ENCODE measurements at regions not wholly inside any gene's neighbourhood (a gene's known extent, or its start where the extent isn't known, plus 50 kb on each side); places are given as distances from the start of the nearest gene placed in this dataset.

DNA sequence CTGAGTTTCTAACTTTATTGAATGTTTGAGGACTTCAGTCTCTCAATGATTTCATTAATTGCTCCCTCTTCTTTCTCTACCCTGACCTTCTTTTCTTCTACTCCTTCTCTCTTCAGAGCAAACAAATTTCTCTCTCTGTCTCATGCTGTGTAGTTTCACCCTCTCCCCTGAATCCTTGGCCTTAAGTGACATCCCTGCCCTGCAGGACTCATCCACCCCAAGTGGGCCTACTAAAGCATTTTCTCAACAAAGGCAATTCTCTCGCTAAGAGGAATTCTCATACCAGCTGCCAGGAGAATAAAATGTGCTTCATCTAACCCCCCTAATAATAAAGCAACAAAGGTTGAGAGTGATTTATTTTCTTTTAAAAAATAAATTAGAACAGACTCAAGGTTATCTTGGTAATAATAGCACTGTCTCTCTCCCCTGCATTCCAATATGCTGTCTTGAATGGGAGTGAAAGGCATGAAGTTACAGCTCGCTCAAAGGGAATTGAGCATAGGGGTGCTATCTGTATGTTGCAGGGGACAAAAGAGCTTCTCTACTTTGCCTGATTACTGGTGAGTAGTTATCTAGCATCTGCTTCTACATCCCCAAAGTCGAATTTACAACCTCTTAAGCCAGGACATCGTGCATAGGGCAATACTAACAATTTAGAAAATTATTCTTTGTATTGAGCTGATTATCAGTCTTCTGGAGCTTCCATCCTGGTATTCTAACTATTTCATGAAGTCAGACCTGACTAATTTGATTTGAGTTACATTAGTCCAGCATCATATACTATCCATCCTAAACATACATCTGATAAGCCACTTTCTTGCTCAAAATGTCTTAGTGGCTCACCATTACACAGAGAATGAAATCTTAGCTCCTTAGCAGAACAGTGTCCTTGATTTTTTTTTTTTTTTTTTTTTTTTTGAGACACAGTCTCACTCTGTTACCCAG lies 76.9 kb upstream of the DNAJC19 start:
- H2AFZ ChIP-seq (ENCODE audit: low read depth, low read length) = no peak overlapping the region
- H3K27me3 ChIP-seq (ENCODE audit: low read depth, low read length) = no peaks in the 10 kb centered on the region
- H3K9ac ChIP-seq (ENCODE audit: low read length) = no peak overlapping the region
- H3K9me3 ChIP-seq (ENCODE audit: insufficient read depth, low read length) = no peaks in the 10 kb centered on the region
- no peaks in the 10 kb centered on the region for H3K4me1 ChIP-seq (ENCODE audit: low read length)
- no peaks in the 10 kb centered on the region for H3K79me2 ChIP-seq (ENCODE audit: low read length)
- H4K20me1 ChIP-seq (ENCODE audit: insufficient read depth, low read length) = no peaks in the 10 kb centered on the region
- H3K4me2 ChIP-seq (ENCODE audit: low read length) = no peak overlapping the region
- H3K4me3 ChIP-seq (ENCODE audit: low read length) = no peak overlapping the region
- TF ChIP-seq, protein P1, sequence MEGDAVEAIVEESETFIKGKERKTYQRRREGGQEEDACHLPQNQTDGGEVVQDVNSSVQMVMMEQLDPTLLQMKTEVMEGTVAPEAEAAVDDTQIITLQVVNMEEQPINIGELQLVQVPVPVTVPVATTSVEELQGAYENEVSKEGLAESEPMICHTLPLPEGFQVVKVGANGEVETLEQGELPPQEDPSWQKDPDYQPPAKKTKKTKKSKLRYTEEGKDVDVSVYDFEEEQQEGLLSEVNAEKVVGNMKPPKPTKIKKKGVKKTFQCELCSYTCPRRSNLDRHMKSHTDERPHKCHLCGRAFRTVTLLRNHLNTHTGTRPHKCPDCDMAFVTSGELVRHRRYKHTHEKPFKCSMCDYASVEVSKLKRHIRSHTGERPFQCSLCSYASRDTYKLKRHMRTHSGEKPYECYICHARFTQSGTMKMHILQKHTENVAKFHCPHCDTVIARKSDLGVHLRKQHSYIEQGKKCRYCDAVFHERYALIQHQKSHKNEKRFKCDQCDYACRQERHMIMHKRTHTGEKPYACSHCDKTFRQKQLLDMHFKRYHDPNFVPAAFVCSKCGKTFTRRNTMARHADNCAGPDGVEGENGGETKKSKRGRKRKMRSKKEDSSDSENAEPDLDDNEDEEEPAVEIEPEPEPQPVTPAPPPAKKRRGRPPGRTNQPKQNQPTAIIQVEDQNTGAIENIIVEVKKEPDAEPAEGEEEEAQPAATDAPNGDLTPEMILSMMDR (IDR thresholded peaks at IDR 0.05; ENCODE audit: low read depth, low read length) = no peak
- TF ChIP-seq EZH2phosphoT487 (IDR thresholded peaks at IDR 0.05; ENCODE audit: low read depth) = no peak
- no peaks in the 10 kb centered on the region for H3K36me3 ChIP-seq (replicated peaks; ENCODE audit: low read depth, low read length)
- no peak overlapping the region for H3K27ac ChIP-seq (ENCODE audit: low read length)

DNA sequence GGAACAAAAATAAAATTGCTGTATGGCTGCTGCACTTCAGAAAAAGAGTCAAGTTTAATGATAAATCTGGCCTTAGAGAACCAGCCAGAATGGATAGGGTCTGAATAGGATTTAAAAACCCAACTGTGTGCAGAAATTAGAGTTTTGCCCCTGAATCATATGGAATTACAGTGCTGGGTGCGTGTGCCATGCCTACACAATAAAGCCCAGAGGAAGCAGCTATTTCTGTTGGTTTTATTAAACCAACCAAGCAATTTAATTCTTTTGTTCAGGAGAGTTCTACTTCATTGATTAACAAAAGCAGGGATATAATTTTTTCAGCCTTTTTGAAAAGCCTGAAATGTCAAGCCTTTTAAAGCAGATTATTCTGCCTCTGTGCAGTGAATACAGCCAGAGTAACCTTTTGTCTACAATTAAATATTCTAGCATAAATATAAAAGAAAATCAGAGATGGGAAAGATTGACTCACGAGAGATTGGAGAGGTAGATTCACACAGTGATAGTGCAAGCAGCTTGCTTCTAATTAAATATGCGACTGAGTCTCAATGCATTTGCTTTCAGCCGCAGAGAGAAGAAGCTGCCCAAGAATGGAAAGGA lies 66.7 kb upstream of the DNAJC19 start:
- Histone ChIP-seq H2AFZ (ENCODE audit: low read depth, low read length) (no peak overlapping the region), H4K20me1 (ENCODE audit: insufficient read depth, low read length) (no peaks in the 10 kb centered on the region), H3K27ac (ENCODE audit: low read length) (no peak overlapping the region), H3K4me1 (ENCODE audit: low read length) (no peaks in the 10 kb centered on the region), H3K4me2 (ENCODE audit: low read length) (no peak overlapping the region), H3K79me2 (ENCODE audit: low read length) (no peaks in the 10 kb centered on the region), H3K36me3 (replicated peaks; ENCODE audit: low read depth, low read length) (no peaks in the 10 kb centered on the region), H3K4me3 (ENCODE audit: low read length) (no peak overlapping the region), H3K9ac (ENCODE audit: low read length) (no peak overlapping the region), H3K27me3 (ENCODE audit: low read depth, low read length) (no peaks in the 10 kb centered on the region), H3K9me3 (ENCODE audit: insufficient read depth, low read length) (no peaks in the 10 kb centered on the region)
- TF ChIP-seq, protein P1 (IDR thresholded peaks at IDR 0.05; ENCODE audit: low read depth, low read length) = no peak
- no peak for TF ChIP-seq EZH2phosphoT487 (IDR thresholded peaks at IDR 0.05; ENCODE audit: low read depth)

DNA sequence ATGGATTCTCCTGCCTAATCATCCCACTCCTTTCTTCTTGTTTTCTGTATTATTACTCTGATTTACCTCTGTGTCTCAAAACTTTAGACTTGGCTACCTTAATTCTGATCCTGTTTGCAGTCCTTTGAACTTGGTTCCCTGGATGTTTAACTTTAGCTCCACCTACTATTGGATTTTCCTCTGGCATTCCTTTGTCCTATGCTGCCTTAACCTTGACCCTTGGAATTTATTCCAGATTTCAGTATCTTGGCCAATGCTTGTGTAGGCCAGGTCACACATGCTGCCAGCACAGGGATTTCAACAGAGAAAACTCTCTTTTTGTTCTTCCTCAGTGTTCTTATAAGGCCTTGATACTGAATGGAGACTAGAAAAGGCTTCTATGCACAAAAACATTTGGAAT lies 65.0 kb upstream of the DNAJC19 start:
- Histone ChIP-seq H3K27ac (ENCODE audit: low read length) (no peak overlapping the region), H3K36me3 (replicated peaks; ENCODE audit: low read depth, low read length) (no peaks in the 10 kb centered on the region), H3K9me3 (ENCODE audit: insufficient read depth, low read length) (no peaks in the 10 kb centered on the region), H3K4me1 (ENCODE audit: low read length) (no peaks in the 10 kb centered on the region), H2AFZ (ENCODE audit: low read depth, low read length) (no peak overlapping the region), H4K20me1 (ENCODE audit: insufficient read depth, low read length) (no peaks in the 10 kb centered on the region), H3K79me2 (ENCODE audit: low read length) (no peaks in the 10 kb centered on the region), H3K4me2 (ENCODE audit: low read length) (no peak overlapping the region), H3K4me3 (ENCODE audit: low read length) (no peak overlapping the region), H3K27me3 (ENCODE audit: low read depth, low read length) (no peaks in the 10 kb centered on the region), H3K9ac (ENCODE audit: low read length) (no peak overlapping the region)
- TF ChIP-seq, protein P1 (IDR thresholded peaks at IDR 0.05; ENCODE audit: low read depth, low read length) = no peak
- TF ChIP-seq EZH2phosphoT487 (IDR thresholded peaks at IDR 0.05; ENCODE audit: low read depth) = no peak

DNA sequence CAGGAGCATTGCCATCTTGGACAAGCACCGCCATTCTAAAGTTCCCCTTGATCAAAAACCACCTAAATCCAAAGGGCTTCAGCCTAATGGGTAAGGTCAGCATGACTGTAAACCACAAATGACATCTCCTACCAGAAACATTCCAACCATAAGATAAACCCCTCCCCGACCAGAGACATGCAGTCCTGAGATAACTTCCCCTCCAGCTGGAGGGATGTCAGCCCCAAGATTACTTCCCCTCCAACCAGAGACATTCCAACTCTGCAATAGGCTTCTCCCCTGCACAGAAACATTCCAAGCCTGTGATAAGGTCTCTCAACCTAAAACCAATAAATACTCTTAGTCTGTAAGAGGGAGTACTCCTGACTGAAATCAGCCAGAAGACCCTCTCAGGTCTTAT lies 62.7 kb upstream of the DNAJC19 start:
- Histone ChIP-seq H3K9me3 (ENCODE audit: insufficient read depth, low read length) (no peaks in the 10 kb centered on the region), H3K79me2 (ENCODE audit: low read length) (no peaks in the 10 kb centered on the region), H3K27me3 (ENCODE audit: low read depth, low read length) (no peaks in the 10 kb centered on the region), H3K4me3 (ENCODE audit: low read length) (no peak overlapping the region), H3K27ac (ENCODE audit: low read length) (no peak overlapping the region), H2AFZ (ENCODE audit: low read depth, low read length) (no peak overlapping the region), H3K4me2 (ENCODE audit: low read length) (no peak overlapping the region), H3K36me3 (replicated peaks; ENCODE audit: low read depth, low read length) (no peaks in the 10 kb centered on the region), H4K20me1 (ENCODE audit: insufficient read depth, low read length) (no peaks in the 10 kb centered on the region), H3K4me1 (ENCODE audit: low read length) (no peaks in the 10 kb centered on the region), H3K9ac (ENCODE audit: low read length) (no peak overlapping the region)
- TF ChIP-seq, protein P1 (IDR thresholded peaks at IDR 0.05; ENCODE audit: low read depth, low read length) = no peak
- no peak for TF ChIP-seq EZH2phosphoT487 (IDR thresholded peaks at IDR 0.05; ENCODE audit: low read depth)

All from OCI-LY3 (cell line).